HUES64 (cell line): ENCODE measurements at regions not wholly inside any gene's neighbourhood (a gene's known extent, or its start where the extent isn't known, plus 50 kb on each side); places are given as distances from the start of the nearest gene placed in this dataset.
"Not testable (repeated sequence)": the region's sequence is repeated elsewhere in the genome, so short reads cannot be mapped to it uniquely, and the experiment has no call there.

ENCODE experiments used
- H3K27ac ChIP-seq: 2 replicates; pipeline ENCODE4 v1.7.0; 2013; ENCODE audit warnings: low read depth, low read length, inconsistent platforms
- H3K27me3 ChIP-seq: 2 replicates; pipeline ENCODE4 v1.6.1; 2013; ENCODE audit warnings: mild to moderate bottlenecking, low read length; ENCODE audit not compliant: insufficient read depth
- H3K36me3 ChIP-seq: 2 replicates; pipeline ENCODE4 v1.6.1; 2013; ENCODE audit warnings: mild to moderate bottlenecking, low read length; ENCODE audit not compliant: insufficient read depth
- H3K4me1 ChIP-seq: 2 replicates; pipeline ENCODE4 v1.6.1; 2013; ENCODE audit warnings: mild to moderate bottlenecking, low read length, moderate library complexity; ENCODE audit not compliant: insufficient read depth
- H3K4me3 ChIP-seq: 2 replicates; pipeline ENCODE4 v1.5.1; 2013; ENCODE audit warnings: mild to moderate bottlenecking, low read length, moderate library complexity
- H3K9ac ChIP-seq: 2 replicates; pipeline ENCODE4 v1.6.1; 2013; ENCODE audit warnings: mild to moderate bottlenecking, low read depth, low read length
- H3K9me3 ChIP-seq: 2 replicates; pipeline ENCODE4 v1.6.1; 2013; ENCODE audit warnings: low read depth, low read length; ENCODE audit not compliant: insufficient read depth
- WGBS: fragments of 150-250, 120-280 bp; methylation state at CpG from one replicate; pipeline ENCODE4 v1.1.7; 2013; ENCODE audit warnings: missing lambda C conversion rate; 5-methylcytosine and 5-hydroxymethylcytosine counted together

DNA sequence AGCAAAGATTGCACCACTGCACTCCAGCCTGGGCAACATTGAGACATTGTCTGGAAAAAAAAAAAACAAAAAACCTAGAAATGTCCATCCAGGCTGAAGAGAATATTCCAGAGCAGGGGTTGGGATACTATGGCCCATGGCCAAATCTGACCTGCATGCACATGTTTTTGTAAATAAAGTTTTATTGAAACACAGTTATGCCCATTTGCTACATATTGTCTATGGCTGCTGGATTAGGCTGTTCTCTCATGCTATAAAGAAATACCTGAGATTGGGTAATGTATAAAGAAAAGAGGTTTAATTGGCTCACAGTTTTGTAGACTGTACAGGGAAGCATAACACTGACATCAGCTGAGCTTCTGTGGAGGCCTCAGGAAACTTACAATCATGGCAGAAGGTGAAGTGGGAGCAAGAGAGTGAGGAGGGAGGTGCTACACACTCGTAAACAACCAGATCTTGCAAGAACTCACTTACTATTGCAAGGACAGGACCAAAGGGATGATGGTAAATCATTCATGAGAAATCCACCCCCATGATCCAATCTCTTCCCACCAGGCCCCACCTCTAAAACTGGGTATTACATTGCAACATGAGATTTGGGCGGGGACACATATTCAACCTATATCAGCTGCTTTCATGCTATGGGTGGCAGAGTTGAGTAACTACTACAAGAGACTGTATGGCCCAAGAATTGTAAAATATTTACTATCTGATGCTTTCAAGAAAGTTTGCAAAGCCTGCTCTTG lies 137.8 kb upstream of the ROPN1B start:
- H3K27ac ChIP-seq, H3K4me3 ChIP-seq, H3K9me3 ChIP-seq, H3K36me3 ChIP-seq, H3K4me1 ChIP-seq, H3K9ac ChIP-seq, H3K27me3 ChIP-seq: not testable (repeated sequence)
- WGBS: 83% methylated on average over 2 of the region's 2 CpGs

DNA sequence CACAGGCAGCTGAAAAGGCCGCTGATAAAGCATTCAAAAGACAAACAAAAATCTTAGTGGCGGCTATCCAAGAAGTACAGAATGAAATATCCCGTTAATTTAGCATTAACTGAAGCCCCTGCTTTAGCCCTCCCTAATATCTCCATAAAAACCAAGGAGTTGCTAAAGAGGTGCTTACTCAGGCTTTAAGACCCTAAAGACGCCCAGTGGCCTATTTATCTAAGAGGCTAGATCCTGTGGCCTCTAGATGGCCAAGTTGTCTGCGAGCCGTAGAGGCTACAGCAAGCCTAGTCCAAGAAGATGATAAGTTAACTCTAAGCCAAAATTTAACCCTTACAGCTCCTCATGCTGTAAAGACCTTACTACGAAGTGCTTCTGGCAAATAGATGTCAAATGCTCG lies 133.4 kb upstream of the ROPN1B start:
- not testable (repeated sequence) for H3K27ac ChIP-seq, H3K9ac ChIP-seq, H3K27me3 ChIP-seq, H3K9me3 ChIP-seq, H3K4me3 ChIP-seq, H3K36me3 ChIP-seq, H3K4me1 ChIP-seq
- 81% methylated on average over 6 of the region's 8 CpGs for WGBS

DNA sequence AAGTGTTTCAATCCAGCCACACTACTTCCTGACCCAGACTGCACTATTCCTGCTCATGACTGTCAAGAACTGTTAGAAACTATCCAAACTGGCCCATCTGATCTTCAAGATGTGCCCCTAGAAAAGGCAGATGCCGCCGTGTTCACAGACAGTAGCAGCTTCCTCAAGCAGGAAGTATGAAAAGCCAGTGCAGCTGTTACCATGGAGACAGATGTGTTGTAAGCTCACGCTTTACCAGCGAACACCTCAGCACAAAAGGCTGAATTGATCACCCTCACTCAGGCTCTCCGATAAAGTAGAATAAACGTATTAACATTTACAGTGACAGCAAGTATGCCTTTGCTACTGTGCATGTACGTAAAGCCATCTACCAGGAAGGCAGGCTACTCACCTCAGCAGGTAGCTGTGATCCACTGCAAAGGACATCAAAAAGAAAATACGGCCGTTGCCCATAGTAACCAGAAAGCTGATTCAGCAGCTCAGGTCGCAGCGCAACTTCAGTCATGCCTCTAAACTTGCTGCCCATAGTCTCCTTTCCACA lies 132.9 kb upstream of the ROPN1B start:
- not testable (repeated sequence) for H3K36me3 ChIP-seq, H3K4me1 ChIP-seq, H3K4me3 ChIP-seq, H3K9me3 ChIP-seq, H3K27ac ChIP-seq, H3K9ac ChIP-seq, H3K27me3 ChIP-seq
- WGBS: 63% methylated on average over 11 of the region's 11 CpGs

- not testable (repeated sequence) for H3K27me3 ChIP-seq, H3K9ac ChIP-seq, H3K4me3 ChIP-seq, H3K4me1 ChIP-seq, H3K27ac ChIP-seq, H3K36me3 ChIP-seq, H3K9me3 ChIP-seq
- 92% methylated on average over 8 of the region's 8 CpGs for WGBS
These were observed 132.2 kb upstream of the ROPN1B start for GRCh38 chr3:125836786-125837185.

- not testable (repeated sequence) for H3K4me3 ChIP-seq, H3K27me3 ChIP-seq, H3K27ac ChIP-seq, H3K36me3 ChIP-seq, H3K4me1 ChIP-seq, H3K9ac ChIP-seq, H3K9me3 ChIP-seq
- WGBS: 94% methylated on average over 5 of the region's 5 CpGs
These were observed 130.1 kb upstream of the ROPN1B start for GRCh38 chr3:125838857-125839256.

DNA sequence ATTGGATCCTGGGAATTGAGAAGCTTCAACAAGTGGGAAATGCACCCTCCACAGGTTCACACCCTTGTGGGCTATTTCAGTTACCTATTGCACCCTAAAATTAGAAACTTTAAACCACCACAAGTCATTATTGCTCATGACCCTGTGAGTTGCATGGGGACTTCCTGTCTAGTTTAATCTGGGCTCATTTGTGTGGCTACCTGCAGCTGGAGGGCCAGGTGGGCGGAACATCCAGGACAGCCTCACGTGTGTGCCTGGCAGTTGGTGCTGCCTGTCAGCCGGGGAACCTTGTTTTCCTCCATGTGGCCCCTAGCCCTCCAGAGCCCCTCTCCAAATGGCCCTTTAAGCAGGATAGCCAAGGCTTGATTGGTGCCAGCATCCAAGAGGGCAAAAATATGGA lies 128.5 kb upstream of the ROPN1B start:
- not testable (repeated sequence) for H3K9ac ChIP-seq, H3K27ac ChIP-seq, H3K9me3 ChIP-seq, H3K4me1 ChIP-seq, H3K36me3 ChIP-seq, H3K4me3 ChIP-seq, H3K27me3 ChIP-seq
- WGBS: 98% methylated on average over 3 of the region's 3 CpGs

DNA sequence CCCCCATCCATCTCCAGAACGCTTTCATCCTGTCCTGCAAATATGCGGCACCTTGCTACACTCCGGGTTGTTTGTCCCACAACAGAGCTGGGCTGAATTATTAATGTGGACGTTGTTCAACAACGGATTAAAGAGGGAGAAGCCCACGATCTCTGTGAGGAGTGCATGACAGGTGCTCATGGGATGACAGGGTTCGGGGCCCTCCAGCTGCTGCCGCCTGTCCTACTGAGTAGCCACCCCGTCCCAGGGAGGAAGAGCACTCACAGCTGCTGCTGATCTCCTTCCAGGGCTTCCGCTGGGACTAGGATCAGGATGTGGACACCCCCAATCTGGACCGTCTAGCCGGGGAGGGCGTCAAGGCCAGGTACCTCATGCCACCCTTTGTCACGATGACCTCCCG lies 121.0 kb upstream of the ROPN1B start:
- not testable (repeated sequence) for H3K36me3 ChIP-seq, H3K4me1 ChIP-seq, H3K9me3 ChIP-seq, H3K4me3 ChIP-seq, H3K27me3 ChIP-seq, H3K9ac ChIP-seq, H3K27ac ChIP-seq
- 95% methylated on average over 14 of the region's 15 CpGs for WGBS

GRCh38 chr3:125855006-125855405 lies 114.0 kb upstream of the ROPN1B start:
- not testable (repeated sequence) for H3K27me3 ChIP-seq, H3K9me3 ChIP-seq, H3K4me3 ChIP-seq, H3K4me1 ChIP-seq, H3K27ac ChIP-seq, H3K9ac ChIP-seq, H3K36me3 ChIP-seq
- WGBS: 80% methylated on average over 2 of the region's 2 CpGs

GRCh38 chr3:125860547-125860946 lies 108.4 kb upstream of the ROPN1B start:
- H3K27ac ChIP-seq, H3K4me1 ChIP-seq, H3K9me3 ChIP-seq, H3K4me3 ChIP-seq, H3K27me3 ChIP-seq, H3K36me3 ChIP-seq, H3K9ac ChIP-seq: not testable (repeated sequence)
- 91% methylated on average over 3 of the region's 3 CpGs for WGBS

DNA sequence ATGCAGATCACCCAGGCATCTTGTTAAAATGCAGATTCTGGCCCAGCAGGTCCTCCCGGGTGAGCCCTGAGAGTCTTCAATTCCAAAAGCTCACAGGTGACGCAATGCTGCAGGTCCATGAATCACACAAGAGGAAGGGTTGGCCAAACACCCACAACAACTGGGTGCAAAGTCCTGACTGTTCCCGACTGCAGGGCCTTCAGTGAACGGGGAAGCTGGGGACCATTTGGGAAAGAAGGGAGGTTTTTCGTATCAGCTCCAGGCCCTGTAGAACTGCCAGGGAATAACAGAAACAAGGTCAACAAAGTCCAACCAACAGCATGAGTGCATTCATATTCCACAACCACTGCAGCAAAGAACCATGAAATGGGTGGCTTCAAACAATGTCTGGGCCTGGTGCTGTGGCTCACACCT lies 106.1 kb upstream of the ROPN1B start:
- H3K4me1 ChIP-seq, H3K36me3 ChIP-seq, H3K9me3 ChIP-seq, H3K4me3 ChIP-seq, H3K27me3 ChIP-seq, H3K9ac ChIP-seq: not testable (repeated sequence)
- peak overlapping the region; percentile 73; the same call in 1 of the 2 replicates for H3K27ac ChIP-seq
- 12% methylated on average over 3 of the region's 5 CpGs for WGBS

- 93% methylated on average over 4 of the region's 4 CpGs for WGBS
- not testable (repeated sequence) for H3K9me3 ChIP-seq, H3K27me3 ChIP-seq, H3K9ac ChIP-seq, H3K4me3 ChIP-seq, H3K4me1 ChIP-seq, H3K36me3 ChIP-seq, H3K27ac ChIP-seq
These were observed 104.4 kb upstream of the ROPN1B start for GRCh38 chr3:125864532-125864931.

- H3K27me3 ChIP-seq, H3K27ac ChIP-seq, H3K9ac ChIP-seq, H3K36me3 ChIP-seq, H3K4me3 ChIP-seq, H3K4me1 ChIP-seq, H3K9me3 ChIP-seq: not testable (repeated sequence)
- 90% methylated on average over 11 of the region's 12 CpGs for WGBS
These were observed 83.0 kb upstream of the ROPN1B start for GRCh38 chr3:125886006-125886405.
